HG03571 (cell line): ENCODE measurements at regions not wholly inside any gene's neighbourhood (a gene's known extent, or its start where the extent isn't known, plus 50 kb on each side); places are given as distances from the start of the nearest gene placed in this dataset.

Experiments used
- ATAC-seq: cut with Tn5 transposase; IDR thresholded peaks from one replicate; pipeline ENCODE4 v1.9.1; 2021; ENCODE audit not compliant: unreplicated experiment

- no peak for ATAC-seq
These were observed 161.9 kb upstream of the RGMA start for GRCh38 chr15:93250950-93251349.

GRCh38 chr15:93250209-93250608 is 161.2 kb upstream of the RGMA start:
- no peak for ATAC-seq

- ATAC-seq = no peak
These were observed 160.6 kb upstream of the RGMA start for GRCh38 chr15:93249623-93250022.

- ATAC-seq = no peak
These were observed 158.6 kb upstream of the RGMA start for GRCh38 chr15:93247466-93248121.

GRCh38 chr15:93246266-93247242 is 157.5 kb upstream of the RGMA start:
- ATAC-seq = no peak

- no peak for ATAC-seq
These were observed 156.6 kb upstream of the RGMA start for GRCh38 chr15:93245661-93246042.

- no peak for ATAC-seq
These were observed 156.0 kb upstream of the RGMA start for GRCh38 chr15:93244696-93245660.

GRCh38 chr15:93243573-93243972 is 154.6 kb upstream of the RGMA start:
- ATAC-seq = no peak

GRCh38 chr15:93241696-93242585 is 152.9 kb upstream of the RGMA start:
- no peak for ATAC-seq

GRCh38 chr15:93239993-93240392 is 151.0 kb upstream of the RGMA start:
- no peak for ATAC-seq

- no peak for ATAC-seq
These were observed 150.6 kb upstream of the RGMA start for GRCh38 chr15:93239591-93239990.

GRCh38 chr15:93238641-93239040 is 149.6 kb upstream of the RGMA start:
- no peak for ATAC-seq

GRCh38 chr15:93235926-93236780 is 147.1 kb upstream of the RGMA start:
- ATAC-seq = no peak

- no peak for ATAC-seq
These were observed 146.3 kb upstream of the RGMA start for GRCh38 chr15:93235269-93235668.

- ATAC-seq = no peak
These were observed 144.7 kb upstream of the RGMA start for GRCh38 chr15:93233710-93234109.

GRCh38 chr15:93232845-93233244 is 143.8 kb upstream of the RGMA start:
- ATAC-seq = no peak

GRCh38 chr15:93231994-93232393 is 143.0 kb upstream of the RGMA start:
- ATAC-seq = no peak

GRCh38 chr15:93231261-93231925 is 142.4 kb upstream of the RGMA start:
- ATAC-seq = no peak

GRCh38 chr15:93228546-93228945 is 139.5 kb upstream of the RGMA start:
- ATAC-seq = no peak
